ENCODE measurements at regions not wholly inside any gene's neighbourhood (a gene's known extent, or its start where the extent isn't known, plus 50 kb on each side); places are given as distances from the start of the nearest gene placed in this dataset.
"Not testable (repeated sequence)": the region's sequence is repeated elsewhere in the genome, so short reads cannot be mapped to it uniquely, and the experiment has no call there.

GRCh38 chr11:127935081-127935480, 652.3 kb downstream of the ETS1 start:
- DNase-seq (ENCODE audit: low read depth, low spot score) (no peak), FAIRE-seq (no peak), ATAC-seq (no peak)
- ChIA-PET RAD21 (ENCODE audit: unreplicated experiment) (no interaction called here), POLR2A (no interaction called here), CTCF (no interaction called here), SMC1A (ENCODE audit: uncharacterized antibody, unreplicated experiment) (no interaction called here)
- Histone ChIP-seq H3K4me1 (ENCODE audit: control insufficient read depth, insufficient read depth, low read length) (no peaks in the 10 kb centered on the region), H3K4me2 (ENCODE audit: control insufficient read depth, insufficient read depth) (no peak overlapping the region), H4K20me1 (ENCODE audit: control insufficient read depth, insufficient read depth) (no peaks in the 10 kb centered on the region), H3K27ac (ENCODE audit: control insufficient read depth, insufficient read depth) (no peak overlapping the region), H2AFZ (ENCODE audit: control insufficient read depth, low read depth, low read length) (no peak overlapping the region), H3K4me3 (no peak overlapping the region), H3K9ac (ENCODE audit: control insufficient read depth, insufficient read depth, low read length) (no peak overlapping the region), H3K79me2 (ENCODE audit: control insufficient read depth, insufficient read depth, low read length) (no peaks in the 10 kb centered on the region), H3K36me3 (ENCODE audit: control insufficient read depth in 2 of 2, insufficient read depth in 2 of 2, low read length in 1 of 2) (no peaks in the 10 kb centered on the region), H3K27me3 (replicated peaks in 1 of 2; ENCODE audit: control insufficient read depth in 2 of 2, insufficient read depth in 2 of 2, low read length in 1 of 2) (no peaks in the 10 kb centered on the region; a peak in 1 of 4 replicates), H3K9me3 (replicated peaks; ENCODE audit: control insufficient read depth, insufficient read depth, low read length) (no peaks in the 10 kb centered on the region)
- in situ Hi-C loops (cut with MboI) = no loop called here
- intact Hi-C loops (cut with micrococcal nuclease; ENCODE audit: unreplicated experiment) = no loop called here
- WGBS (ENCODE audit: insufficient coverage, insufficient replicate concordance, low lambda C conversion rate, missing lambda C conversion rate) = 15% methylated on average over 4 of the region's 4 CpGs
- TF ChIP-seq RAD21 (IDR thresholded peaks at IDR 0.05; ENCODE audit: insufficient read depth, low read depth, low read length) = no peak
- TF ChIP-seq NFYB (IDR thresholded peaks at IDR 0.05; ENCODE audit: insufficient read depth, low read depth, low read length) = no peak
- no peak for TF ChIP-seq ATF3 (IDR thresholded peaks at IDR 0.05; ENCODE audit: borderline replicate concordance, extremely low read depth, low read depth, low read length)
- no peak for TF ChIP-seq BMI1 (IDR thresholded peaks at IDR 0.05; ENCODE audit: borderline replicate concordance)
- TF ChIP-seq CBFB (IDR thresholded peaks at IDR 0.05; ENCODE audit: low read depth) = no peak
- TF ChIP-seq PAX5 (IDR thresholded peaks at IDR 0.05; ENCODE audit: borderline replicate concordance, low read depth, low read length) = no peak
- BruUV-seq (replicated peaks) = no TSS peak

- H3K4me3 ChIP-seq; H3K9ac ChIP-seq (ENCODE audit: control insufficient read depth, insufficient read depth, low read length); H3K4me1 ChIP-seq (ENCODE audit: control insufficient read depth, insufficient read depth, low read length); H3K27ac ChIP-seq (ENCODE audit: control insufficient read depth, insufficient read depth); H3K27me3 ChIP-seq (replicated peaks in 1 of 2; ENCODE audit: control insufficient read depth in 2 of 2, insufficient read depth in 2 of 2, low read length in 1 of 2); intact Hi-C loops (cut with micrococcal nuclease; ENCODE audit: unreplicated experiment); H4K20me1 ChIP-seq (ENCODE audit: control insufficient read depth, insufficient read depth); SMC1A ChIA-PET (ENCODE audit: uncharacterized antibody, unreplicated experiment); CTCF ChIA-PET; H3K4me2 ChIP-seq (ENCODE audit: control insufficient read depth, insufficient read depth); in situ Hi-C loops (cut with MboI); H3K9me3 ChIP-seq (replicated peaks; ENCODE audit: control insufficient read depth, insufficient read depth, low read length); H3K79me2 ChIP-seq (ENCODE audit: control insufficient read depth, insufficient read depth, low read length); FAIRE-seq; ATAC-seq; H2AFZ ChIP-seq (ENCODE audit: control insufficient read depth, low read depth, low read length); DNase-seq (ENCODE audit: low read depth, low spot score); H3K36me3 ChIP-seq (ENCODE audit: control insufficient read depth in 2 of 2, insufficient read depth in 2 of 2, low read length in 1 of 2); POLR2A ChIA-PET; BruUV-seq (replicated peaks); RAD21 ChIA-PET (ENCODE audit: unreplicated experiment): not testable (repeated sequence)
- WGBS (ENCODE audit: insufficient coverage, insufficient replicate concordance, low lambda C conversion rate, missing lambda C conversion rate) = 42% methylated on average over 4 of the region's 4 CpGs
Observed at GRCh38 chr11:127933961-127934360, 653.4 kb downstream of the ETS1 start.

Measured in GM12878 (cell line).